ENCODE measurements at regions not wholly inside any gene's neighbourhood (a gene's known extent, or its start where the extent isn't known, plus 50 kb on each side); places are given as distances from the start of the nearest gene placed in this dataset.

DNA sequence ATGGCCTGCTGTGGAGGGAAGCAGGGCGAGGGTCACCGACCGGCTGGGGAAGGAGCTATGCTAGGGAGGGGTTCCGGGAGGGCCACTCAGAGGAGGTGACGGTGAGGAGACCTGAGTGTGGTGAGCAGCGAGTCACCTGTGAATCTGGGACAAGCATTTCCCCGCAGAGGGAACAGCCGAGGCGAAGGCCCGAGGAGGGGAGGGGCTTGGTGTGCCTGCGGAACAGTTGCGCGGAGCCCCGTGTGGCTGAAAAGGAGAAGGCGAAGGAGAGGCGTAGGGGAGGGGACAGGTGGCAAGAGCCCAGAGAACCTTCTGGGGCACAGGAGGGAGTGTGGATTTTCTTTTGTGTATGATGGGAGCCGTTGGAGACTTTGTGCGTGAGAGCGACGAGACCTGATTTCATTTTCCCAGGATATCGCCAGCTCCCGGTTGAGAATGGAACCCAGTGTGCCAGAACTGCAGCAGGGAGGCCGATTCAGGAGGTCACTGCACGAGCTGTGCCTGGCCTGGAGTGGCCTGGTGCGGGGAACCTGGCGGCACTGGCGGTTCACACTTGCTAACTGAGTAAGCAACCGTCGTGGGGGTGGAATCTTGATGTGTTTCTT lies 117.7 kb upstream of the ZNF507 start:
- TF ChIP-seq, protein P1, sequence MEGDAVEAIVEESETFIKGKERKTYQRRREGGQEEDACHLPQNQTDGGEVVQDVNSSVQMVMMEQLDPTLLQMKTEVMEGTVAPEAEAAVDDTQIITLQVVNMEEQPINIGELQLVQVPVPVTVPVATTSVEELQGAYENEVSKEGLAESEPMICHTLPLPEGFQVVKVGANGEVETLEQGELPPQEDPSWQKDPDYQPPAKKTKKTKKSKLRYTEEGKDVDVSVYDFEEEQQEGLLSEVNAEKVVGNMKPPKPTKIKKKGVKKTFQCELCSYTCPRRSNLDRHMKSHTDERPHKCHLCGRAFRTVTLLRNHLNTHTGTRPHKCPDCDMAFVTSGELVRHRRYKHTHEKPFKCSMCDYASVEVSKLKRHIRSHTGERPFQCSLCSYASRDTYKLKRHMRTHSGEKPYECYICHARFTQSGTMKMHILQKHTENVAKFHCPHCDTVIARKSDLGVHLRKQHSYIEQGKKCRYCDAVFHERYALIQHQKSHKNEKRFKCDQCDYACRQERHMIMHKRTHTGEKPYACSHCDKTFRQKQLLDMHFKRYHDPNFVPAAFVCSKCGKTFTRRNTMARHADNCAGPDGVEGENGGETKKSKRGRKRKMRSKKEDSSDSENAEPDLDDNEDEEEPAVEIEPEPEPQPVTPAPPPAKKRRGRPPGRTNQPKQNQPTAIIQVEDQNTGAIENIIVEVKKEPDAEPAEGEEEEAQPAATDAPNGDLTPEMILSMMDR (IDR thresholded peaks at IDR 0.05), result no peak
- no peak for TF ChIP-seq ZFX (IDR thresholded peaks at IDR 0.05; ENCODE audit: borderline replicate concordance)
